Left ventricle myocardium inferior (tissue), 1 donor: ENCODE measurements at regions not wholly inside any gene's neighbourhood (a gene's known extent, or its start where the extent isn't known, plus 50 kb on each side); places are given as distances from the start of the nearest gene placed in this dataset.

Source experiments
- DNase-seq: peaks from one replicate; pipeline ENCODE4 v3.0.0-alpha.2; 2020
- H3K27ac ChIP-seq: fragments of 200-600 bp; replicated peaks from 2 replicates; pipeline ENCODE4 v1.8.0; 2021
- H3K27me3 ChIP-seq: fragments of 200-600 bp; 2 replicates; pipeline ENCODE4 v1.8.0; 2021; ENCODE audit warnings: low read depth
- H3K36me3 ChIP-seq: fragments of 200-600 bp; 2 replicates; pipeline ENCODE4 v1.8.0; 2021
- H3K4me1 ChIP-seq: fragments of 200-600 bp; 2 replicates; pipeline ENCODE4 v1.8.0; 2021
- H3K4me3 ChIP-seq: fragments of 200-600 bp; 2 replicates; pipeline ENCODE4 v1.8.0; 2021; ENCODE audit warnings: mild to moderate bottlenecking, moderate library complexity
- H3K9me3 ChIP-seq: fragments of 200-600 bp; replicated peaks from 2 replicates; pipeline ENCODE4 v1.8.0; 2021
- intact Hi-C: fragments of 100-400 bp; cut with micrococcal nuclease; formaldehyde crosslinking; loops from one replicate; pipeline ENCODE4 v1.11.0; 2022
- TF ChIP-seq, protein P1 (sequence below): fragments of 200-600 bp; IDR thresholded peaks from 2 replicates; pipeline ENCODE4 v1.8.0; 2021; ENCODE audit warnings: antibody characterized with exemption, mild to moderate bottlenecking, borderline replicate concordance
- donor health status: DM: no; HTN: yes; CAD: no; lungs with severe emphysema.

DNA sequence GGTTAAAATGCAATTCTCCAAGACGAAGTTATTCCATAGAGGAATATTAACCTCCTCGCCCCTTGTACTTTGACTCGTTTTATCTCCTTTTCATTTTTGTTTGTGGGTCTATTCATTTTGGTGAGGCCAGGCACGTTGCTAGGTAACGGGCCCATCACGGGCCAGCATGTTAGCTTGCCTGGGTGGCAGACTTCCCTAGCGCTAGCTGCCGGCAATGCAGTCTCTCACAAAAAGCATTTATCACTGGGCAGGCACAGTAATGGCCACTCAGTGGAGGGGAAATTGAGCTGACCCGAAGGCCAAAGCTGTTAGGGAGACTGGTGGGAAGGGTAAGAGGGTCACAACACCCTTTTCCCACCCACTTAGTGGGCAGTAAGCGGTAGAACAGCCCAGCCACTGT lies 234.4 kb upstream of the FOXD3 start:
- TF ChIP-seq, protein P1, sequence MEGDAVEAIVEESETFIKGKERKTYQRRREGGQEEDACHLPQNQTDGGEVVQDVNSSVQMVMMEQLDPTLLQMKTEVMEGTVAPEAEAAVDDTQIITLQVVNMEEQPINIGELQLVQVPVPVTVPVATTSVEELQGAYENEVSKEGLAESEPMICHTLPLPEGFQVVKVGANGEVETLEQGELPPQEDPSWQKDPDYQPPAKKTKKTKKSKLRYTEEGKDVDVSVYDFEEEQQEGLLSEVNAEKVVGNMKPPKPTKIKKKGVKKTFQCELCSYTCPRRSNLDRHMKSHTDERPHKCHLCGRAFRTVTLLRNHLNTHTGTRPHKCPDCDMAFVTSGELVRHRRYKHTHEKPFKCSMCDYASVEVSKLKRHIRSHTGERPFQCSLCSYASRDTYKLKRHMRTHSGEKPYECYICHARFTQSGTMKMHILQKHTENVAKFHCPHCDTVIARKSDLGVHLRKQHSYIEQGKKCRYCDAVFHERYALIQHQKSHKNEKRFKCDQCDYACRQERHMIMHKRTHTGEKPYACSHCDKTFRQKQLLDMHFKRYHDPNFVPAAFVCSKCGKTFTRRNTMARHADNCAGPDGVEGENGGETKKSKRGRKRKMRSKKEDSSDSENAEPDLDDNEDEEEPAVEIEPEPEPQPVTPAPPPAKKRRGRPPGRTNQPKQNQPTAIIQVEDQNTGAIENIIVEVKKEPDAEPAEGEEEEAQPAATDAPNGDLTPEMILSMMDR = peak; percentile 11
- H3K36me3 ChIP-seq = no peaks in the 10 kb centered on the region
- no peaks in the 10 kb centered on the region for H3K9me3 ChIP-seq
- no peak for DNase-seq
- H3K27me3 ChIP-seq = peaks cover 60% of the 10 kb centered on the region
- intact Hi-C loops = no loop called here
- H3K4me1 ChIP-seq = no peaks in the 10 kb centered on the region
- no peak overlapping the region for H3K27ac ChIP-seq
- no peak overlapping the region for H3K4me3 ChIP-seq

DNA sequence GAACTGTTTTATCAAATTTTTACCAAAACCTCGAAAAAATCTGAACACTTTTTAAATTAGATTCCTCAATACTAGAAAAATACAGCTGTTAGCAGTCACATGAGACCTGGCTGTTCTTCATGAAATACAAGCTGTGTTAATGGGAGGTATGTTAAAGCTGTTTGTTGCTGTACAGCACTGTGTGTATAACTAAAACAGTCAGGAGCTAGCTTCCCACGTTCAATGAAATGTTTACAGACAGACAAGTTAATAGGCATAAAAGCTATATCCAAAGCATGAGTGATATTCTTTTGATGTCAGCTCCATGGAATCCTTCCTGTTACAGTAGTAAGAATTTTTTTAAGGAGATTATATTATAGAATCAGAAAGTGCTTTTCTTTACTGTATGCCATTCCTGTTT lies 223.2 kb upstream of the FOXD3 start:
- Histone ChIP-seq H3K9me3 (no peaks in the 10 kb centered on the region), H3K36me3 (no peaks in the 10 kb centered on the region), H3K27ac (no peak overlapping the region), H3K4me1 (no peaks in the 10 kb centered on the region), H3K4me3 (no peak overlapping the region), H3K27me3 (peaks cover 57% of the 10 kb centered on the region)
- DNase-seq = no peak
- TF ChIP-seq, protein P1 = no peak
- intact Hi-C loops = no loop called here

DNA sequence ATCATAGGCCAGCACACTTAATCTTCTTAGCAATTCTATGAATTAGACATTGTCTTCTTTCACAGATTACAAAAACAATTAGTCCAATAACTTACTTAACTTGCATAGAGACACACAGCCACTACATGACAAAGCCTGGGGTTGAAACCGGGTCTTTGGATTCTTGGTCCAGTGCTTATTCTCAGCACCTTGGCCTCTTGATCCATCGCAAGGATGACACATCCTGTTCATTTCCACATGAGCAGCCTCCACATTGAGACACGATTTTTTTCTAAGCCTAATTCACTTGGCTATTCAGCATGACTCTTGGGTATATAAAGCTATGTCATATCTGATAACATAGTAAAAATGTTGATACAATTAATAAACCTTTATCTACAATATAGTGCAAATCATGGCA lies 221.0 kb upstream of the FOXD3 start:
- H3K27me3 ChIP-seq = peaks cover 64% of the 10 kb centered on the region
- DNase-seq = no peak
- TF ChIP-seq, protein P1 = no peak
- no peaks in the 10 kb centered on the region for H3K9me3 ChIP-seq
- no peak overlapping the region for H3K4me3 ChIP-seq
- H3K27ac ChIP-seq = no peak overlapping the region
- intact Hi-C loops = no loop called here
- no peaks in the 10 kb centered on the region for H3K36me3 ChIP-seq
- H3K4me1 ChIP-seq = no peaks in the 10 kb centered on the region

DNA sequence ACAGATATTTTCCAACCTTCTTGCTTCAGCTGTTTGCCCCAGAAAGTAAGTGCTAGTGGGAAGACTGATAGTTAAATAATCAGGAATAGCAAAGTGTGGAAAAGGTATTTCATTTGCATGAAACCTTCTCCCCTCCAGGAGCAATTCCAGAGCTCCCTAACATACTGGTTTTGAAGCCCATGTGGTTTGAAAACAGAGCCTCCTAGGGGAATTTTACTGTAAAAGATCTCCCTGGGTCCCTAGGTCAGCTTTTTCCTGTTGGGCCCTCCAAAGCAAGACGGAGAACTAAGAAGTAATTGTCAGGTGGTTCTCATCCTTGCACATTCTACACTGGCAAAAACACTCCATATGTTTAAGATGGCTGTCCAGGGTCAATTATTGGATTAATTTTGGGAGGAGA lies 218.7 kb upstream of the FOXD3 start:
- TF ChIP-seq, protein P1 = no peak
- H3K36me3 ChIP-seq = no peaks in the 10 kb centered on the region
- no peak for DNase-seq
- no peak overlapping the region for H3K27ac ChIP-seq
- H3K27me3 ChIP-seq = peaks cover 70% of the 10 kb centered on the region
- no peak overlapping the region for H3K4me3 ChIP-seq
- intact Hi-C loops = no loop called here
- no peaks in the 10 kb centered on the region for H3K4me1 ChIP-seq
- no peaks in the 10 kb centered on the region for H3K9me3 ChIP-seq

DNA sequence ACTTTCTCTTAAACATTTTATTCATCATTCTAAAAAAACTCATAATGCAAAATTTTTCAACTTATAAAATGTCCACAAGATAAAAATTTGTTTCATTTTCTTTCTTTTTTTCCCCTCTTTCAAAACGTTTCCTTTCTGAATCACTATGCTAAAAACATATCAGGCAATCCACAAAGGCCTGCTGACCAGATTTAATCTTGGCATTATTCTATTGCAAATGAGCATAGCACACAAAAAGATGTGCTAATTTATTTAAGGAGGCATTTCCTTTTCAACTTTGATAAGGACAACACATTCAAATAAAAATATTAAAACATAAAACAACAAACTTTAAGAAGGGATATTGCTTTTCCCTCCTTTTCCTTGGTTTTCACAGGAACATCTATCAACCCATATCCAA lies 215.3 kb upstream of the FOXD3 start:
- peaks cover 83% of the 10 kb centered on the region for H3K27me3 ChIP-seq
- intact Hi-C loops = no loop called here
- H3K4me3 ChIP-seq = no peak overlapping the region
- H3K4me1 ChIP-seq = no peaks in the 10 kb centered on the region
- no peaks in the 10 kb centered on the region for H3K36me3 ChIP-seq
- H3K9me3 ChIP-seq = no peaks in the 10 kb centered on the region
- no peak overlapping the region for H3K27ac ChIP-seq
- TF ChIP-seq, protein P1 = no peak
- DNase-seq = no peak

DNA sequence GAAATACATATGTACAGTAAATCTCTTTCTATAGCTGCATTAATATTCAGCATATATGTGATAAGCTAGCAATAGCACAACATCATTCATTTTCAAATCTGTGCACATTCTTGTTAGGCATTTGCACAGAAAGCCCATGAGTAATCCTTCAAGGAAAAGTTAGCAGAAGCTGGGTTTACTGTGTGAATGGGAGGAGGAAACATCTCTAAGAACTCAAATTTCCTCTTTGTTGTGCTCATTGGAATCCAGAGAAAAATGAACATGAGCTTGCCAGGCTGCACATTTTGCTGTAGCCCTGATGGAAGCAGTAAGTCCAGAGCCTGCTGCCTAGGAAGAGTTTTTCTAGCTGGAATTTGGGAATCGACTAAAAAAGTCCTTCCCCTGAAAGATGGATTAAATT lies 214.2 kb upstream of the FOXD3 start:
- Histone ChIP-seq H3K36me3 (no peaks in the 10 kb centered on the region), H3K4me1 (no peaks in the 10 kb centered on the region), H3K4me3 (no peak overlapping the region), H3K9me3 (no peaks in the 10 kb centered on the region), H3K27me3 (peaks cover 74% of the 10 kb centered on the region), H3K27ac (no peak overlapping the region)
- intact Hi-C loops = no loop called here
- TF ChIP-seq, protein P1 = no peak
- no peak for DNase-seq
